ENCODE measurements at regions not wholly inside any gene's neighbourhood (a gene's known extent, or its start where the extent isn't known, plus 50 kb on each side); places are given as distances from the start of the nearest gene placed in this dataset.

GRCh38 chr6:53737746-53738145 lies 57.1 kb upstream of the LRRC1 start:
- Histone ChIP-seq H3K4me1 (ENCODE audit: control insufficient read depth, insufficient read depth, low read length) (peaks cover 21% of the 10 kb centered on the region), H3K36me3 (ENCODE audit: control insufficient read depth, insufficient read depth, low read length) (no peaks in the 10 kb centered on the region), H3K27me3 (ENCODE audit: control insufficient read depth, insufficient read depth, low read length) (no peaks in the 10 kb centered on the region), H3K27ac (ENCODE audit: low read length) (no peak overlapping the region; the same call in 1 of the 2 replicates), H3K4me3 (ENCODE audit: low read depth in 2 of 2, low read length in 2 of 2) (no peak overlapping the region), H3K9me3 (ENCODE audit: control insufficient read depth, insufficient read depth, low read depth, low read length) (no peaks in the 10 kb centered on the region)
- no peak for TF ChIP-seq SIN3A (IDR thresholded peaks at IDR 0.05; ENCODE audit: borderline replicate concordance, insufficient read depth, low read depth, low read length)
- TF ChIP-seq POLR2AphosphoS5 (IDR thresholded peaks at IDR 0.05; ENCODE audit: low read depth, low read length): no peak
- TF ChIP-seq CTCF (IDR thresholded peaks at IDR 0.05): no peak
- no peak for TF ChIP-seq REST (IDR thresholded peaks at IDR 0.05; ENCODE audit: insufficient read depth in 1 of 2, low read depth in 2 of 2, low read length in 1 of 2)
- no peak for TF ChIP-seq TCF7L2 (IDR thresholded peaks at IDR 0.05; ENCODE audit: low read depth, low read length)
- in situ Hi-C loops (cut with HindIII; ENCODE audit: low pct_unique_long_range_greater_than_20kb, low sequenced_read_pairs): no loop called here
- intact Hi-C loops (cut with micrococcal nuclease; ENCODE audit: unreplicated experiment): no loop called here
- no TSS peak for BruUV-seq (replicated peaks)
- ChIA-PET POLR2A (no interaction called here), CTCF (no interaction called here)
- ATAC-seq (no peak), DNase-seq (ENCODE audit: low read depth, low spot score) (no peak)

GRCh38 chr6:53735896-53736295 lies 58.9 kb upstream of the LRRC1 start:
- BruUV-seq (replicated peaks): no TSS peak
- no peak for TF ChIP-seq TCF7L2 (IDR thresholded peaks at IDR 0.05; ENCODE audit: low read depth, low read length)
- no peak for TF ChIP-seq POLR2AphosphoS5 (IDR thresholded peaks at IDR 0.05; ENCODE audit: low read depth, low read length)
- no peak for TF ChIP-seq CTCF (IDR thresholded peaks at IDR 0.05)
- Histone ChIP-seq H3K36me3 (ENCODE audit: control insufficient read depth, insufficient read depth, low read length) (no peaks in the 10 kb centered on the region), H3K27ac (ENCODE audit: low read length) (peak overlapping the region; percentile 89), H3K4me3 (ENCODE audit: low read depth in 2 of 2, low read length in 2 of 2) (no peak overlapping the region), H3K9me3 (ENCODE audit: control insufficient read depth, insufficient read depth, low read depth, low read length) (no peaks in the 10 kb centered on the region), H3K27me3 (ENCODE audit: control insufficient read depth, insufficient read depth, low read length) (no peaks in the 10 kb centered on the region), H3K4me1 (ENCODE audit: control insufficient read depth, insufficient read depth, low read length) (peaks cover 31% of the 10 kb centered on the region)
- ChIA-PET POLR2A (no interaction called here), CTCF (interaction anchor here (0.6 to 1.6 kb wide), 2 partner anchors 17 to 48 kb away, joined by 4 to 6 read pairs; no protein-coding TSS in a partner anchor)
- intact Hi-C loops (cut with micrococcal nuclease; ENCODE audit: unreplicated experiment) (no loop called here), in situ Hi-C loops (cut with HindIII; ENCODE audit: low pct_unique_long_range_greater_than_20kb, low sequenced_read_pairs) (no loop called here)
- ATAC-seq (no peak), DNase-seq (ENCODE audit: low read depth, low spot score) (no peak)
